ENCODE measurements at regions not wholly inside any gene's neighbourhood (a gene's known extent, or its start where the extent isn't known, plus 50 kb on each side); places are given as distances from the start of the nearest gene placed in this dataset.

DNA sequence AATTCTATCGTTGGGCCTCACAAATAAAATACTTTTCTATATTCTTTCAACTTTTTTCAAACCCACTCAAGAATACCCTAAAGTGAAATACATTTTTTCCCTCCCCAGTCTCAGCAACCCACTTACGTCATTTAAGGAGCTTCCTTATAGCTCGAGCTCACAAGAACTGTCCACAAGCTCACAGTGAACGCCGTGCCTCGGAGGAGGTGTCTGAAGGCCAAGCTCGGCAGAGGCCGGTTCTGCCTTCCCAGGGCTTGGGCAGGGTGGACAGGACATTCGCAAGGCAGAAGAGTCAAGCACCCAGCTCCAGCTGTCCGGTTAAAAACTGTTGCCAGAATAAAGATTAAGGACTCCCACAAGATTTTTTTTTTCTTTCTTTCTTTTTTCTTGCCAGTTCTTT lies 802.3 kb downstream of the QKI start:
- Histone ChIP-seq H3K9ac (ENCODE audit: insufficient read depth in 1 of 2, low read depth in 2 of 2, low read length in 2 of 2) (no peak overlapping the region), H3K79me2 (ENCODE audit: control insufficient read depth, insufficient read depth, low read length) (no peaks in the 10 kb centered on the region), H3K27ac (ENCODE audit: extremely low read depth, low read depth, low read length) (no peak overlapping the region), H3K4me3 (no peak overlapping the region), H3K9me3 (replicated peaks; ENCODE audit: control insufficient read depth, insufficient read depth, low read depth, low read length) (no peaks in the 10 kb centered on the region), H3K4me1 (replicated peaks in 1 of 2; ENCODE audit: control insufficient read depth in 2 of 2, insufficient read depth in 2 of 2, low read length in 2 of 2) (no peaks in the 10 kb centered on the region), H2AFZ (ENCODE audit: low read depth, low read length) (no peak overlapping the region), H3K4me2 (ENCODE audit: insufficient read depth, low read length) (no peak overlapping the region), H3K36me3 (ENCODE audit: control insufficient read depth, insufficient read depth, low read length) (no peaks in the 10 kb centered on the region), H4K20me1 (replicated peaks; ENCODE audit: control insufficient read depth, insufficient read depth, low read length) (no peaks in the 10 kb centered on the region), H3K27me3 (ENCODE audit: control insufficient read depth in 2 of 2, insufficient read depth in 2 of 2, low read length in 2 of 2) (no peaks in the 10 kb centered on the region), H3K9me1 (ENCODE audit: control insufficient read depth, insufficient read depth, low read length) (no peaks in the 10 kb centered on the region)
- WGBS (ENCODE audit: insufficient coverage, low coverage, missing lambda C conversion rate), result 2% methylated on average over 10 of the region's 10 CpGs
- no peak for TF ChIP-seq NR2C1 (IDR thresholded peaks at IDR 0.05)
- TF ChIP-seq NR2C1 (tag; IDR thresholded peaks at IDR 0.05), result no peak
- no peak for TF ChIP-seq MAFF (IDR thresholded peaks at IDR 0.05; ENCODE audit: low read length)
- TF ChIP-seq HCFC1 (IDR thresholded peaks at IDR 0.05; ENCODE audit: low read depth, low read length), result no peak
- TF ChIP-seq, protein P1, sequence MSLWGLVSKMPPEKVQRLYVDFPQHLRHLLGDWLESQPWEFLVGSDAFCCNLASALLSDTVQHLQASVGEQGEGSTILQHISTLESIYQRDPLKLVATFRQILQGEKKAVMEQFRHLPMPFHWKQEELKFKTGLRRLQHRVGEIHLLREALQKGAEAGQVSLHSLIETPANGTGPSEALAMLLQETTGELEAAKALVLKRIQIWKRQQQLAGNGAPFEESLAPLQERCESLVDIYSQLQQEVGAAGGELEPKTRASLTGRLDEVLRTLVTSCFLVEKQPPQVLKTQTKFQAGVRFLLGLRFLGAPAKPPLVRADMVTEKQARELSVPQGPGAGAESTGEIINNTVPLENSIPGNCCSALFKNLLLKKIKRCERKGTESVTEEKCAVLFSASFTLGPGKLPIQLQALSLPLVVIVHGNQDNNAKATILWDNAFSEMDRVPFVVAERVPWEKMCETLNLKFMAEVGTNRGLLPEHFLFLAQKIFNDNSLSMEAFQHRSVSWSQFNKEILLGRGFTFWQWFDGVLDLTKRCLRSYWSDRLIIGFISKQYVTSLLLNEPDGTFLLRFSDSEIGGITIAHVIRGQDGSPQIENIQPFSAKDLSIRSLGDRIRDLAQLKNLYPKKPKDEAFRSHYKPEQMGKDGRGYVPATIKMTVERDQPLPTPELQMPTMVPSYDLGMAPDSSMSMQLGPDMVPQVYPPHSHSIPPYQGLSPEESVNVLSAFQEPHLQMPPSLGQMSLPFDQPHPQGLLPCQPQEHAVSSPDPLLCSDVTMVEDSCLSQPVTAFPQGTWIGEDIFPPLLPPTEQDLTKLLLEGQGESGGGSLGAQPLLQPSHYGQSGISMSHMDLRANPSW (CRISPR knock-in tag; IDR thresholded peaks at IDR 0.05), result no peak
- no peak for TF ChIP-seq PCBP2 (IDR thresholded peaks at IDR 0.05; ENCODE audit: low read depth, low read length, poor library complexity, severe bottlenecking)
- no peak for TF ChIP-seq MLX (CRISPR knock-in tag; conservative IDR thresholded peaks at IDR 0.05)
- TF ChIP-seq ZNF830 (CRISPR knock-in tag; IDR thresholded peaks at IDR 0.05), result no peak
- TF ChIP-seq GATA2 (CRISPR knock-in tag; IDR thresholded peaks at IDR 0.05), result no peak
- no peak for TF ChIP-seq ZNF444 (CRISPR knock-in tag; IDR thresholded peaks at IDR 0.05)
- no peak for TF ChIP-seq TBP (optimal IDR thresholded peaks at IDR 0.05; ENCODE audit: low read depth, low read length)
- TF ChIP-seq TFAM (CRISPR knock-in tag; conservative IDR thresholded peaks at IDR 0.05), result no peak
- TF ChIP-seq ZFX (CRISPR knock-in tag; IDR thresholded peaks at IDR 0.05), result no peak
- no peak for TF ChIP-seq MBD1 (CRISPR knock-in tag; IDR thresholded peaks at IDR 0.05)
- TF ChIP-seq ZNF764 (CRISPR knock-in tag; IDR thresholded peaks at IDR 0.05; ENCODE audit: low read depth), result no peak
- no peak for TF ChIP-seq THRAP3 (IDR thresholded peaks at IDR 0.05; ENCODE audit: borderline replicate concordance)
- TF ChIP-seq ZNF644 (tag; IDR thresholded peaks at IDR 0.05; ENCODE audit: low read depth), result no peak
- TF ChIP-seq NUFIP1 (IDR thresholded peaks at IDR 0.05; ENCODE audit: partially characterized antibody), result no peak
- no peak for TF ChIP-seq HBP1 (CRISPR knock-in tag; IDR thresholded peaks at IDR 0.05)
- no peak for TF ChIP-seq ZNF76 (CRISPR knock-in tag; IDR thresholded peaks at IDR 0.05; ENCODE audit: borderline replicate concordance)
- DNase-seq (ENCODE audit: extremely low read depth in 1 of 4, low spot score in 3 of 4) (no peak), ATAC-seq (no peak), FAIRE-seq (no peak)
- in situ Hi-C loops (cut with MboI), result no loop called here
- BruUV-seq (replicated peaks), result no TSS peak
- intact Hi-C loops (cut with micrococcal nuclease), result no loop called here
- POLR2A ChIA-PET, result no interaction called here
- CTCF ChIA-PET (ENCODE audit: low intra/inter-chr PET ratio), result no interaction called here

Measured in K562 (cell line).